GM12865 (cell line): ENCODE measurements at regions not wholly inside any gene's neighbourhood (a gene's known extent, or its start where the extent isn't known, plus 50 kb on each side); places are given as distances from the start of the nearest gene placed in this dataset.
A peak's percentile ranks its signal among the peaks of the same experiment; 100 is the strongest.
"Not testable (repeated sequence)": the region's sequence is repeated elsewhere in the genome, so short reads cannot be mapped to it uniquely, and the experiment has no call there.

ENCODE experiments used
- DNase-seq: peaks from one replicate; pipeline ENCODE4 v3.0.0; 2010; ENCODE audit warnings: low read depth
- H3K4me3 ChIP-seq: 2 replicates; pipeline ENCODE4 v1.5.1; 2011; ENCODE audit warnings: mild to moderate bottlenecking, low read depth, low read length, control low read depth
- TF ChIP-seq, protein P1 (sequence below): IDR thresholded peaks from 2 replicates; pipeline ENCODE4 v1.5.1; 2011; ENCODE audit warnings: low read length, control low read depth, low read depth, inconsistent platforms; ENCODE audit not compliant: insufficient read depth; ENCODE audit errors: missing control alignments

- no peak for DNase-seq
- TF ChIP-seq, protein P1, sequence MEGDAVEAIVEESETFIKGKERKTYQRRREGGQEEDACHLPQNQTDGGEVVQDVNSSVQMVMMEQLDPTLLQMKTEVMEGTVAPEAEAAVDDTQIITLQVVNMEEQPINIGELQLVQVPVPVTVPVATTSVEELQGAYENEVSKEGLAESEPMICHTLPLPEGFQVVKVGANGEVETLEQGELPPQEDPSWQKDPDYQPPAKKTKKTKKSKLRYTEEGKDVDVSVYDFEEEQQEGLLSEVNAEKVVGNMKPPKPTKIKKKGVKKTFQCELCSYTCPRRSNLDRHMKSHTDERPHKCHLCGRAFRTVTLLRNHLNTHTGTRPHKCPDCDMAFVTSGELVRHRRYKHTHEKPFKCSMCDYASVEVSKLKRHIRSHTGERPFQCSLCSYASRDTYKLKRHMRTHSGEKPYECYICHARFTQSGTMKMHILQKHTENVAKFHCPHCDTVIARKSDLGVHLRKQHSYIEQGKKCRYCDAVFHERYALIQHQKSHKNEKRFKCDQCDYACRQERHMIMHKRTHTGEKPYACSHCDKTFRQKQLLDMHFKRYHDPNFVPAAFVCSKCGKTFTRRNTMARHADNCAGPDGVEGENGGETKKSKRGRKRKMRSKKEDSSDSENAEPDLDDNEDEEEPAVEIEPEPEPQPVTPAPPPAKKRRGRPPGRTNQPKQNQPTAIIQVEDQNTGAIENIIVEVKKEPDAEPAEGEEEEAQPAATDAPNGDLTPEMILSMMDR: no peak
- no peak overlapping the region for H3K4me3 ChIP-seq
Observed at GRCh38 chr6:40832691-40833090, 206.3 kb downstream of the UNC5CL start.

DNA sequence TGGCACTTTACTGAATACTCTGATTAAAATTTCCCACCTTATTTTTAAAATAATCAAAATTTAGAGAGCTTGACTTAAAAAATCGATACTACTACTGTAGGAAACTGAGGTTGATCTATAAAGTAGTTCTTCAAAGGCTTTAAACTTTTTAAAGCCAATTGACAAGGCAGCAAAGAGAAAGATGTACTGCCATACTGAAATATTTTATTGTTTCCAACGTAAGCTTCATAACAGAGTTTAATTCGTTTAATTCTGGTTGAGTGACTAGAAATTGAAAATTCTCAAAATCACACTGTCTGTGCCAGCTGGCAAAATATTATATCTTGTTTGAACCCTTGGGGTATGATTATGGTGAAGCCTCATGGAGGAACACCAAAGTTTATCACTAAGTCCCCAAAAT lies 207.6 kb downstream of the UNC5CL start:
- TF ChIP-seq, protein P1: no peak

DNA sequence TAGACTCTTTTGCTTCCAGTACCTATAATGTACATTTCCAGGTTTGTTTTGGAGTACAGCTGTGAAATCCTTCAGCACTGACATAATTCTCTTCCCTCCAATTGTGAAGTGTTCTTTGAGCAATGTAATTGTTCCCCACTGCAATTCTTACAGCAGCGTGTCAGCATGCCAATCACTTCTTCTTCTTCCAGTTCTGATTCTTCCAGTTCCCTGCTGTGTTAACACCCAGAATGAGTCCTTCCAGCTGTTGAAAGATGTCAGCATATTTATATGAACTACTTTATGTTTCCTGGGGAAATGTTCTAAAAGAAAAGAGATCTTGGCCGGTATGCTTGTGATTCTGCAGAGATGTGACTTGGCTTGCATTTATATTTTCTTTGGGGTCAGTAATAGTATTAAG lies 213.9 kb downstream of the UNC5CL start:
- no peak for DNase-seq
- H3K4me3 ChIP-seq: no peak overlapping the region
- TF ChIP-seq, protein P1: no peak

More for the DNA sequence above, 207.6 kb downstream of the UNC5CL start:
- DNase-seq: no peak
- no peak overlapping the region for H3K4me3 ChIP-seq

GRCh38 chr6:40823917-40824891 lies 214.8 kb downstream of the UNC5CL start:
- peak; percentile 62 for DNase-seq
- H3K4me3 ChIP-seq: not testable (repeated sequence)
- TF ChIP-seq, protein P1: peak; percentile 49

- DNase-seq: no peak
- TF ChIP-seq, protein P1: no peak
- H3K4me3 ChIP-seq: no peak overlapping the region
Observed at GRCh38 chr6:40822619-40823018, 216.4 kb downstream of the UNC5CL start.

GRCh38 chr6:40819182-40819834 lies 219.7 kb downstream of the UNC5CL start:
- no peak overlapping the region for H3K4me3 ChIP-seq
- TF ChIP-seq, protein P1: no peak
- no peak for DNase-seq
